OCI-LY3 (cell line): ENCODE measurements at regions not wholly inside any gene's neighbourhood (a gene's known extent, or its start where the extent isn't known, plus 50 kb on each side); places are given as distances from the start of the nearest gene placed in this dataset.

Experiments
- EZH2phosphoT487 ChIP-seq: fragments of 200-600 bp; shearing (Covaris generic); IDR thresholded peaks from 2 replicates; pipeline ENCODE4 v1.6.1; 2018; ENCODE audit warnings: antibody characterized with exemption, mixed run types, low read depth
- TF ChIP-seq, protein P1 (sequence below): fragments of 200-600, 300-600 bp; sonication (generic); IDR thresholded peaks from 2 replicates; pipeline ENCODE4 v1.5.1; 2014; ENCODE audit warnings: antibody characterized with exemption, low read length, low read depth

DNA sequence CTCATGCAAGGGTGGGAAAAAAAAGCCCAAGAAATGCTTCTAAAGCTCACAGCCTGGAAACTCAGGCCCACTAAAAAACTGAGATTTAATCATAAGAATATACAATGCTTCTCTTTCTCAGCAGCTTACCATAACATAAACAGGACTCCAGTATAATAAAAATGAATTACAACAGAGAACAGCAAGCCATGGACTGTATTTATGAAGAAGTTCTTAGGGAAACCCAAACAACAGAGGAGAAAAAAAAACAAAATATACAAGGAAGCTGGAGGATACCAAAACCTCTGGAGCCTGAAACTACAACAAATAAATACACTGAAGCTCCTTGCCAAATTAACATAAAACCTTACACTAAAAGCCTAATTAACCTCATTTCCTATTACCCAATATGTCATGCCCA, 187.8 kb downstream of the RDH14 start:
- TF ChIP-seq EZH2phosphoT487, result no peak
- TF ChIP-seq, protein P1, sequence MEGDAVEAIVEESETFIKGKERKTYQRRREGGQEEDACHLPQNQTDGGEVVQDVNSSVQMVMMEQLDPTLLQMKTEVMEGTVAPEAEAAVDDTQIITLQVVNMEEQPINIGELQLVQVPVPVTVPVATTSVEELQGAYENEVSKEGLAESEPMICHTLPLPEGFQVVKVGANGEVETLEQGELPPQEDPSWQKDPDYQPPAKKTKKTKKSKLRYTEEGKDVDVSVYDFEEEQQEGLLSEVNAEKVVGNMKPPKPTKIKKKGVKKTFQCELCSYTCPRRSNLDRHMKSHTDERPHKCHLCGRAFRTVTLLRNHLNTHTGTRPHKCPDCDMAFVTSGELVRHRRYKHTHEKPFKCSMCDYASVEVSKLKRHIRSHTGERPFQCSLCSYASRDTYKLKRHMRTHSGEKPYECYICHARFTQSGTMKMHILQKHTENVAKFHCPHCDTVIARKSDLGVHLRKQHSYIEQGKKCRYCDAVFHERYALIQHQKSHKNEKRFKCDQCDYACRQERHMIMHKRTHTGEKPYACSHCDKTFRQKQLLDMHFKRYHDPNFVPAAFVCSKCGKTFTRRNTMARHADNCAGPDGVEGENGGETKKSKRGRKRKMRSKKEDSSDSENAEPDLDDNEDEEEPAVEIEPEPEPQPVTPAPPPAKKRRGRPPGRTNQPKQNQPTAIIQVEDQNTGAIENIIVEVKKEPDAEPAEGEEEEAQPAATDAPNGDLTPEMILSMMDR, result no peak
